HEK293 (cell line): ENCODE measurements at regions not wholly inside any gene's neighbourhood (a gene's known extent, or its start where the extent isn't known, plus 50 kb on each side); places are given as distances from the start of the nearest gene placed in this dataset.

Experiments
- CTCF ChIA-PET: fragments of 350-600 bp; formaldehyde crosslinking; extraction: SDS; loops from one replicate; lab custom pipeline; 2021; ENCODE audit warnings: antibody characterized with exemption; lab: Yijun Ruan, JAX
- POLR2A ChIA-PET: fragments of 300-600 bp; formaldehyde crosslinking; extraction: SDS; loops from one replicate; lab custom pipeline; 2020; ENCODE audit warnings: antibody characterized with exemption, inconsistent platforms; lab: Yijun Ruan, JAX
- H3K27ac ChIP-seq: fragments of 200-500 bp; sonication (Bioruptor generic); 2 replicates; pipeline ENCODE4 v1.5.1; 2014; ENCODE audit warnings: low read depth, low read length, control low read depth, inconsistent platforms; ENCODE audit errors: extremely low read depth
- H3K36me3 ChIP-seq, 2 experiments: fragments of 200-500 bp in 1 of 2; sonication (Bioruptor generic) in 1 of 2; 1 replicate in 1 of 2; 2 replicates in 1 of 2; pipeline ENCODE4 v1.5.1; 2014 to 2017; ENCODE audit warnings: inconsistent platforms in 2 of 2, low read length in 2 of 2; ENCODE audit not compliant: control insufficient read depth in 2 of 2, insufficient read depth in 1 of 2
- H3K4me1 ChIP-seq: fragments of 200-500 bp; sonication (Bioruptor generic); 2 replicates; pipeline ENCODE4 v1.5.1; 2014; ENCODE audit warnings: mild to moderate bottlenecking, low read length, inconsistent platforms; ENCODE audit not compliant: control insufficient read depth, insufficient read depth
- H3K4me3 ChIP-seq: 2 replicates; pipeline ENCODE4 v1.5.1; 2011; ENCODE audit warnings: low read depth, mild to moderate bottlenecking, control low read depth, low read length, moderate library complexity
- H3K9me3 ChIP-seq: fragments of 200-500 bp; sonication (Bioruptor generic); 2 replicates; pipeline ENCODE4 v1.5.1; 2014; ENCODE audit warnings: low read depth, low read length, inconsistent platforms; ENCODE audit not compliant: control insufficient read depth, insufficient read depth
- BCL11B ChIP-seq: fragments of 450-650 bp; formaldehyde crosslinking; IDR thresholded peaks from 2 replicates; pipeline ENCODE4 v1.5.1; 2016; ENCODE audit warnings: low read depth, missing biosample characterization, missing genetic modification characterization
- ELK4 ChIP-seq: IDR thresholded peaks from 2 replicates; pipeline ENCODE4 v1.6.1; 2011; ENCODE audit warnings: mild to moderate bottlenecking, low read depth, low read length, borderline replicate concordance
- FEZF1 ChIP-seq: fragments of 450-650 bp; formaldehyde crosslinking; IDR thresholded peaks from 2 replicates; pipeline ENCODE4 v1.5.1; 2016; ENCODE audit warnings: missing biosample characterization, missing genetic modification characterization
- KLF10 ChIP-seq: fragments of 450-650 bp; IDR thresholded peaks from 2 replicates; pipeline ENCODE4 v1.5.1; 2018; ENCODE audit warnings: missing biosample characterization, mild to moderate bottlenecking, missing genetic modification characterization
- REPIN1 ChIP-seq: fragments of 450-650 bp; formaldehyde crosslinking; IDR thresholded peaks from 2 replicates; pipeline ENCODE4 v1.5.1; 2017; ENCODE audit warnings: missing biosample characterization, missing genetic modification characterization, low read depth
- SETDB1 ChIP-seq: IDR thresholded peaks from one replicate; pipeline ENCODE4 v1.6.1; 2017; ENCODE audit warnings: mild to moderate bottlenecking, low read length, moderate library complexity, mixed read lengths; ENCODE audit not compliant: insufficient read length
- YY2 ChIP-seq: fragments of 450-650 bp; formaldehyde crosslinking; IDR thresholded peaks from 2 replicates; pipeline ENCODE4 v1.5.1; 2016; ENCODE audit warnings: missing biosample characterization, missing genetic modification characterization
- ZBTB11 ChIP-seq: fragments of 450-650 bp; formaldehyde crosslinking; conservative IDR thresholded peaks from 2 replicates; pipeline ENCODE4 v1.5.1; 2016; ENCODE audit warnings: low read depth, missing biosample characterization, missing genetic modification characterization
- ZBTB49 ChIP-seq: fragments of 450-650 bp; formaldehyde crosslinking; IDR thresholded peaks from 2 replicates; pipeline ENCODE4 v1.5.1; 2016; ENCODE audit warnings: missing biosample characterization, missing genetic modification characterization, low read depth
- ZNF292 ChIP-seq: fragments of 450-650 bp; formaldehyde crosslinking; IDR thresholded peaks from 2 replicates; pipeline ENCODE4 v1.5.1; 2016; ENCODE audit warnings: low read depth, missing biosample characterization, missing genetic modification characterization, borderline replicate concordance
- ZNF391 ChIP-seq: fragments of 450-650 bp; formaldehyde crosslinking; IDR thresholded peaks from 2 replicates; pipeline ENCODE4 v1.5.1; 2016; ENCODE audit warnings: low read depth, missing biosample characterization, missing genetic modification characterization, borderline replicate concordance
- ZNF473 ChIP-seq: fragments of 450-650 bp; formaldehyde crosslinking; IDR thresholded peaks from 2 replicates; pipeline ENCODE4 v1.5.1; 2017; ENCODE audit warnings: missing biosample characterization, missing genetic modification characterization
- ZNF585B ChIP-seq: fragments of 450-650 bp; formaldehyde crosslinking; IDR thresholded peaks from 2 replicates; pipeline ENCODE4 v1.5.1; 2016; ENCODE audit warnings: missing biosample characterization, missing genetic modification characterization
- ZNF692 ChIP-seq: fragments of 450-650 bp; formaldehyde crosslinking; IDR thresholded peaks from 2 replicates; pipeline ENCODE4 v1.5.1; 2016; ENCODE audit warnings: missing biosample characterization, missing genetic modification characterization
- ZSCAN16 ChIP-seq: fragments of 450-650 bp; formaldehyde crosslinking; IDR thresholded peaks from 2 replicates; pipeline ENCODE4 v1.5.1; 2016; ENCODE audit warnings: missing biosample characterization, missing genetic modification characterization
- ZSCAN23 ChIP-seq: fragments of 450-650 bp; formaldehyde crosslinking; IDR thresholded peaks from 2 replicates; pipeline ENCODE4 v1.5.1; 2016; ENCODE audit warnings: missing biosample characterization, missing genetic modification characterization

GRCh38 chr17:70483624-70484023 lies 314.3 kb downstream of the KCNJ2 start:
- TF ChIP-seq ZSCAN23 (tag by site-specific recombination) (no peak), YY2 (tag by site-specific recombination) (no peak), FEZF1 (no peak), SETDB1 (peak; percentile 79), ZNF391 (tag by site-specific recombination) (no peak)
- Histone ChIP-seq H3K27ac (no peak overlapping the region), H3K9me3 (no peaks in the 10 kb centered on the region), H3K4me3 (no peak overlapping the region), H3K4me1 (peaks cover 4% of the 10 kb centered on the region; the same call in 1 of the 2 replicates), H3K36me3 (no peaks in the 10 kb centered on the region)
- ChIA-PET CTCF (no interaction called here), POLR2A (no interaction called here)

GRCh38 chr17:70484050-70484449 lies 314.7 kb downstream of the KCNJ2 start:
- peaks cover 4% of the 10 kb centered on the region; the same call in 1 of the 2 replicates for H3K4me1 ChIP-seq
- POLR2A ChIA-PET: no interaction called here
- TF ChIP-seq ZBTB49 (no peak), ZNF585B (no peak), REPIN1 (tag by site-specific recombination) (no peak), ZNF473 (tag by site-specific recombination) (no peak), KLF10 (tag by site-specific recombination) (no peak), ZNF292 (tag by site-specific recombination) (no peak), ELK4 (no peak)
- no peaks in the 10 kb centered on the region for H3K9me3 ChIP-seq
- H3K36me3 ChIP-seq: no peaks in the 10 kb centered on the region
- no peak overlapping the region for H3K27ac ChIP-seq
- CTCF ChIA-PET: no interaction called here
- no peak overlapping the region for H3K4me3 ChIP-seq

- Histone ChIP-seq H3K27ac (no peak overlapping the region), H3K9me3 (no peaks in the 10 kb centered on the region), H3K4me1 (peaks cover 4% of the 10 kb centered on the region; the same call in 1 of the 2 replicates), H3K36me3 (no peaks in the 10 kb centered on the region), H3K4me3 (no peak overlapping the region)
- CTCF ChIA-PET: no interaction called here
- TF ChIP-seq ZSCAN16 (tag by site-specific recombination) (no peak), ZBTB11 (tag by site-specific recombination) (no peak), ZNF692 (tag by site-specific recombination) (no peak), BCL11B (tag by site-specific recombination) (no peak)
- POLR2A ChIA-PET: no interaction called here
Observed at GRCh38 chr17:70484496-70484895, 315.2 kb downstream of the KCNJ2 start.
